Activated naive CD4-positive, alpha-beta T cell treated with anti-CD3 and anti-CD28 coated beads for 36 hours (primary cell): ENCODE measurements at regions not wholly inside any gene's neighbourhood (a gene's known extent, or its start where the extent isn't known, plus 50 kb on each side); places are given as distances from the start of the nearest gene placed in this dataset.

ENCODE experiments used
- CTCF ChIA-PET: fragments of 350-600 bp; sonication (Branson Sonifier 250); formaldehyde crosslinking; loops from one replicate; lab custom pipeline; 2021; ENCODE audit warnings: antibody characterized with exemption; lab: Charles Lee
- DNase-seq: peaks from one replicate; pipeline ENCODE4 v3.0.0-alpha.2; 2020
- H3K27ac Mint-ChIP-seq: one replicate; pipeline ENCODE4 v1.8.0; 2021; ENCODE audit warnings: mild to moderate bottlenecking, mixed read lengths
- H3K27me3 Mint-ChIP-seq: one replicate; pipeline ENCODE4 v1.8.0; 2021; ENCODE audit warnings: low read depth, mixed read lengths
- H3K36me3 Mint-ChIP-seq: one replicate; pipeline ENCODE4 v1.8.0; 2021; ENCODE audit warnings: low read depth, mixed read lengths
- H3K4me1 Mint-ChIP-seq: one replicate; pipeline ENCODE4 v1.8.0; 2021; ENCODE audit warnings: low read depth, mixed read lengths
- H3K4me3 Mint-ChIP-seq: one replicate; pipeline ENCODE4 v1.8.0; 2021; ENCODE audit warnings: mild to moderate bottlenecking, moderate library complexity, mixed read lengths
- H3K9me3 Mint-ChIP-seq: one replicate; pipeline ENCODE4 v1.8.0; 2021; ENCODE audit warnings: mixed read lengths
- intact Hi-C: fragments of 100-400 bp; cut with micrococcal nuclease; formaldehyde crosslinking; loops from one replicate; pipeline ENCODE4 v1.15.1; 2023

- Mint-ChIP-seq H3K27me3 (peaks cover 6% of the 10 kb centered on the region), H3K4me3 (no peak overlapping the region), H3K4me1 (no peaks in the 10 kb centered on the region), H3K27ac (no peak overlapping the region), H3K9me3 (no peaks in the 10 kb centered on the region), H3K36me3 (no peaks in the 10 kb centered on the region)
- intact Hi-C loops = no loop called here
- DNase-seq = no peak
- CTCF ChIA-PET = no interaction called here
These were observed 101.4 kb upstream of the PITRM1 start for GRCh38 chr10:3273966-3274365.

DNA sequence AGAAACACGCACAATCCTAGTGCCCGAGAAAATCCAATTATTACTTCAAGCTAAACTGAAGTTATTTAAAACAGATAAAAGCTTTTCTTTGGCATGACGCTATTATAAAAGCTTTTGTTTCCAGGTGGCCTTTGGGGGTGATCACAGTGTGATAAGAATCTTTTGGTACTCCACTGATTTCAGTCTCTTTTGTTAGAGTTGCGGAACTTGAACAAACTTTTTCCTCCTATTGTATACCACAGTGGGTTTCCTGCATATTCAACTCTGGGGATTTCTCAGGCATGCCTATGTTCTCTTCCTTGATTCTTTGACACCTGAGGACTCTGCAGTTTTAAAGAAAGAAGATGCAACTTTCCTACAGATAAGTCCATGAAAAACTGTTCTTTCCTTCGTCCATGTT is 99.7 kb upstream of the PITRM1 start:
- H3K36me3 Mint-ChIP-seq = no peaks in the 10 kb centered on the region
- no peak overlapping the region for H3K27ac Mint-ChIP-seq
- CTCF ChIA-PET = no interaction called here
- H3K9me3 Mint-ChIP-seq = no peaks in the 10 kb centered on the region
- H3K27me3 Mint-ChIP-seq = peaks cover 3% of the 10 kb centered on the region
- H3K4me1 Mint-ChIP-seq = no peaks in the 10 kb centered on the region
- DNase-seq = no peak
- no peak overlapping the region for H3K4me3 Mint-ChIP-seq
- intact Hi-C loops = no loop called here

GRCh38 chr10:3271354-3272115 is 99.0 kb upstream of the PITRM1 start:
- peaks cover 2% of the 10 kb centered on the region for H3K27me3 Mint-ChIP-seq
- H3K36me3 Mint-ChIP-seq = no peaks in the 10 kb centered on the region

DNA sequence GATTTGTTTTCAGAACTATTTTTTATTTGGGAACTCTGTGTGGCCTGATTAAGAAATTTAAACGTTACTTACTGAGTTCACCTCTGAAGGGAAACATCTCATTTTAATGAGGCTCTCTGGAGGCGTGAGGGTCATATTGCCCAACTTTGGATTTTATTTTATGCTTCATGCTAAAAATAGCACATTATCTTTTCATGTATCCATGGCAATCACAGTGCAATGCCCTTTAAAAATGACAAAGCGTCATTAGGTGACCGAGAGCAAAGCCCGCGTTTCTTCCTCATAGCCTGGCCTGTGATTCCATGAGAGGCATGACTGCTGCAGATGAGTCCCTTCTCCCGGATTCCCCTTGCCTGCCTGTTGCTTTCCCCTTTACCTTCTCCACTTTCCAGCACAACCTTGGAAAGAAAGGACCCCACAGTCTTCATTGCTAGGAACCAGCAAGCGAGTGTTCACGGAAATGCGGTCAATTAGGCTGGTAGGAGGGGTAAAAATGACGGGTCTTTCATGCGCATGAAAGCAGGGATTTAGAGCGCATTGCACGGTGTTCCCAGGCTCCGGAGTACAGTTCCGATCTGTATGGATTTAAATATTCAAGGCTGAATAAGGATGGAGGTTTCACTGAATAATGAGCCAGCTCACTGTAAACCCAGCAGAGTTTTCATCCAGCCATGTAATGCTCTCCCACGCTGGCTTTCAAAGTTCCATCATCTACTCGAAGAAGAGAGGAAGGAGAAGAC is 98.2 kb upstream of the PITRM1 start:
- Mint-ChIP-seq H3K9me3 (no peaks in the 10 kb centered on the region), H3K36me3 (no peaks in the 10 kb centered on the region), H3K4me1 (no peaks in the 10 kb centered on the region), H3K27me3 (peaks cover 2% of the 10 kb centered on the region), H3K4me3 (no peak overlapping the region), H3K27ac (no peak overlapping the region)
- intact Hi-C loops = no loop called here
- no peak for DNase-seq
- CTCF ChIA-PET = no interaction called here

More at GRCh38 chr10:3271354-3272115, 99.0 kb upstream of the PITRM1 start:
- Mint-ChIP-seq H3K9me3 (no peaks in the 10 kb centered on the region), H3K4me3 (no peak overlapping the region), H3K4me1 (no peaks in the 10 kb centered on the region), H3K27ac (no peak overlapping the region)
- CTCF ChIA-PET = no interaction called here
- DNase-seq = no peak
- intact Hi-C loops = no loop called here

- Mint-ChIP-seq H3K4me3 (no peak overlapping the region), H3K36me3 (no peaks in the 10 kb centered on the region), H3K27ac (no peak overlapping the region), H3K9me3 (no peaks in the 10 kb centered on the region), H3K4me1 (no peaks in the 10 kb centered on the region), H3K27me3 (peaks cover 7% of the 10 kb centered on the region)
- intact Hi-C loops = no loop called here
- CTCF ChIA-PET = interaction anchor here (0.6 kb wide), 1 partner anchor 15 kb away, joined by 3 read pairs; no protein-coding TSS in a partner anchor
- DNase-seq = no peak
These were observed 95.4 kb upstream of the PITRM1 start for GRCh38 chr10:3268025-3268424.

- peaks cover 9% of the 10 kb centered on the region for H3K27me3 Mint-ChIP-seq
- CTCF ChIA-PET = no interaction called here
- no peak for DNase-seq
- H3K36me3 Mint-ChIP-seq = no peaks in the 10 kb centered on the region
- no peak overlapping the region for H3K27ac Mint-ChIP-seq
- no peaks in the 10 kb centered on the region for H3K4me1 Mint-ChIP-seq
- H3K4me3 Mint-ChIP-seq = no peak overlapping the region
- intact Hi-C loops = no loop called here
- H3K9me3 Mint-ChIP-seq = no peaks in the 10 kb centered on the region
These were observed 92.5 kb upstream of the PITRM1 start for GRCh38 chr10:3265088-3265487.

GRCh38 chr10:3264161-3264761 is 91.7 kb upstream of the PITRM1 start:
- no peaks in the 10 kb centered on the region for H3K4me1 Mint-ChIP-seq
- intact Hi-C loops = no loop called here
- H3K4me3 Mint-ChIP-seq = no peak overlapping the region
- H3K9me3 Mint-ChIP-seq = no peaks in the 10 kb centered on the region
- no peaks in the 10 kb centered on the region for H3K36me3 Mint-ChIP-seq
- H3K27me3 Mint-ChIP-seq = peaks cover 9% of the 10 kb centered on the region
- DNase-seq = no peak
- no peak overlapping the region for H3K27ac Mint-ChIP-seq
- CTCF ChIA-PET = no interaction called here

DNA sequence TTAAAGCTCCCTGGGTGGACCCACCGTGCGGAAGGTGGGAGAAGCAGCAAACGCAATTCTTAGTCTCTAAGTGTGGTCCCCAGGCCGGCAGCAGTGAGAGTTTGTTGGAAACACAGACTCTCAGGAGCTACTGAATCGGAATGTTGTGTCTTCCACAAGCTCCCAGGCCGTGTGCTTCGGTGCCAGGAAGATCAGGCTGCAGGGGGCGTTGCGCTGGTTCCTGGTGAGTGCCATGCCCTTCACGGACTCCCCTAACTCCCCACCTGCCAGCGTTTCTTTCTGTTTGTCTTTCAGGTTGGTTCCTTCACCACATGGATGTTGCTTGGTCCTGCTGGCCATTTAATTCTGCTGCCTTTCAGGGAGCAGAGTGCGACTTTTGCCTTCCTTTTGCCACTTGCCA is 91.2 kb upstream of the PITRM1 start:
- intact Hi-C loops = no loop called here
- CTCF ChIA-PET = no interaction called here
- H3K4me1 Mint-ChIP-seq = no peaks in the 10 kb centered on the region

DNA sequence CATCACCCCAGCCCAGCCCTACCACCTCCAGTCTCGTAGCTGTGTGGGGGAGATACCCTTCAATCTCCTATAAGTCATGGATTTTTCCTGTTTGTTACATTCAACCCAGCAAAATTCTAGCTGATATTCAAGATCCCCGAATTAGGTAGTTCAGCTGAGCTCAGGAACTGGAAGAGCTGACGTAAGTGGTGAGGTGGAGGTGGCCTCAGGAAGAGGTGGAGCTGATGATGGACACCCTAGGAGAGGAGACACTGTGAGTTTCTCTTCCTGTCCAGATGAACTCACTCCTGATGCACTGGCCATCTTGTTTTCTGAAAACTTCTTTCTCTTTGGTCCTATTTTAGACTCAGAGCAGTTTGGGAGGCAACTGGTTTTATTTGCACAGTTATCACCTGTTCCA is 90.5 kb upstream of the PITRM1 start:
- CTCF ChIA-PET = no interaction called here
- Mint-ChIP-seq H3K27ac (no peak overlapping the region), H3K27me3 (peaks cover 9% of the 10 kb centered on the region), H3K9me3 (no peaks in the 10 kb centered on the region), H3K4me1 (no peaks in the 10 kb centered on the region), H3K4me3 (no peak overlapping the region), H3K36me3 (no peaks in the 10 kb centered on the region)
- DNase-seq = no peak
- intact Hi-C loops = no loop called here

More for the DNA sequence above, 91.2 kb upstream of the PITRM1 start:
- Mint-ChIP-seq H3K27me3 (peaks cover 9% of the 10 kb centered on the region), H3K4me3 (no peak overlapping the region), H3K36me3 (no peaks in the 10 kb centered on the region), H3K9me3 (no peaks in the 10 kb centered on the region), H3K27ac (no peak overlapping the region)
- no peak for DNase-seq

GRCh38 chr10:3261921-3262320 is 89.3 kb upstream of the PITRM1 start:
- H3K4me3 Mint-ChIP-seq = no peak overlapping the region
- CTCF ChIA-PET = interaction anchor here (1.6 kb wide), 1 partner anchor 18 kb away, joined by 4 read pairs; no protein-coding TSS in a partner anchor

GRCh38 chr10:3260066-3260834 is 87.7 kb upstream of the PITRM1 start:
- Mint-ChIP-seq H3K36me3 (no peaks in the 10 kb centered on the region), H3K4me1 (no peaks in the 10 kb centered on the region), H3K27ac (no peak overlapping the region), H3K27me3 (peaks cover 6% of the 10 kb centered on the region), H3K4me3 (no peak overlapping the region), H3K9me3 (no peaks in the 10 kb centered on the region)
- CTCF ChIA-PET = no interaction called here
- no peak for DNase-seq
- intact Hi-C loops = no loop called here

More at GRCh38 chr10:3261921-3262320, 89.3 kb upstream of the PITRM1 start:
- intact Hi-C loops = no loop called here
- H3K36me3 Mint-ChIP-seq = no peaks in the 10 kb centered on the region
- no peaks in the 10 kb centered on the region for H3K4me1 Mint-ChIP-seq
- H3K9me3 Mint-ChIP-seq = no peaks in the 10 kb centered on the region
- no peak for DNase-seq
- no peak overlapping the region for H3K27ac Mint-ChIP-seq
- H3K27me3 Mint-ChIP-seq = peaks cover 9% of the 10 kb centered on the region

- intact Hi-C loops = no loop called here
- DNase-seq = no peak
- Mint-ChIP-seq H3K36me3 (no peaks in the 10 kb centered on the region), H3K27me3 (peaks cover 6% of the 10 kb centered on the region), H3K27ac (no peak overlapping the region), H3K4me3 (no peak overlapping the region), H3K4me1 (no peaks in the 10 kb centered on the region), H3K9me3 (no peaks in the 10 kb centered on the region)
- CTCF ChIA-PET = no interaction called here
These were observed 86.9 kb upstream of the PITRM1 start for GRCh38 chr10:3259499-3259898.
